ENCODE measurements at regions not wholly inside any gene's neighbourhood (a gene's known extent, or its start where the extent isn't known, plus 50 kb on each side); places are given as distances from the start of the nearest gene placed in this dataset.

- no peaks in the 10 kb centered on the region for H3K27me3 ChIP-seq (ENCODE audit: control insufficient read depth, insufficient read depth, low read length)
- no peak overlapping the region for H3K27ac ChIP-seq (ENCODE audit: low read depth, low read length)
- no peak overlapping the region for H3K9ac ChIP-seq (ENCODE audit: low read length)
- no peak overlapping the region for H3K4me3 ChIP-seq (ENCODE audit: low read length)
- H3K4me1 ChIP-seq (ENCODE audit: control insufficient read depth, insufficient read depth, low read length), result peaks cover 2% of the 10 kb centered on the region
- H3K36me3 ChIP-seq (ENCODE audit: control insufficient read depth, insufficient read depth, low read length), result no peaks in the 10 kb centered on the region
Observed at GRCh38 chr1:9419369-9420041, 119.8 kb upstream of the SLC25A33 start.

GRCh38 chr1:9420835-9421532 lies 118.3 kb upstream of the SLC25A33 start:
- no peak overlapping the region for H3K27ac ChIP-seq (ENCODE audit: low read depth, low read length)
- H3K9ac ChIP-seq (ENCODE audit: low read length), result no peak overlapping the region
- H3K27me3 ChIP-seq (ENCODE audit: control insufficient read depth, insufficient read depth, low read length), result no peaks in the 10 kb centered on the region
- H3K4me1 ChIP-seq (ENCODE audit: control insufficient read depth, insufficient read depth, low read length), result no peaks in the 10 kb centered on the region
- H3K4me3 ChIP-seq (ENCODE audit: low read length), result no peak overlapping the region
- H3K36me3 ChIP-seq (ENCODE audit: control insufficient read depth, insufficient read depth, low read length), result no peaks in the 10 kb centered on the region

GRCh38 chr1:9421533-9421873 lies 117.8 kb upstream of the SLC25A33 start:
- no peak overlapping the region for H3K4me3 ChIP-seq (ENCODE audit: low read length)
- no peaks in the 10 kb centered on the region for H3K36me3 ChIP-seq (ENCODE audit: control insufficient read depth, insufficient read depth, low read length)
- H3K27me3 ChIP-seq (ENCODE audit: control insufficient read depth, insufficient read depth, low read length), result no peaks in the 10 kb centered on the region
- H3K9ac ChIP-seq (ENCODE audit: low read length), result no peak overlapping the region
- no peaks in the 10 kb centered on the region for H3K4me1 ChIP-seq (ENCODE audit: control insufficient read depth, insufficient read depth, low read length)
- no peak overlapping the region for H3K27ac ChIP-seq (ENCODE audit: low read depth, low read length)

- Histone ChIP-seq H3K36me3 (ENCODE audit: control insufficient read depth, insufficient read depth, low read length) (no peaks in the 10 kb centered on the region), H3K4me3 (ENCODE audit: low read length) (no peak overlapping the region), H3K9ac (ENCODE audit: low read length) (no peak overlapping the region), H3K27ac (ENCODE audit: low read depth, low read length) (no peak overlapping the region), H3K27me3 (ENCODE audit: control insufficient read depth, insufficient read depth, low read length) (no peaks in the 10 kb centered on the region), H3K4me1 (ENCODE audit: control insufficient read depth, insufficient read depth, low read length) (no peaks in the 10 kb centered on the region)
Observed at GRCh38 chr1:9422321-9422720, 116.9 kb upstream of the SLC25A33 start.

- H3K36me3 ChIP-seq (ENCODE audit: control insufficient read depth, insufficient read depth, low read length), result no peaks in the 10 kb centered on the region
- H3K27me3 ChIP-seq (ENCODE audit: control insufficient read depth, insufficient read depth, low read length), result no peaks in the 10 kb centered on the region
- no peaks in the 10 kb centered on the region for H3K4me1 ChIP-seq (ENCODE audit: control insufficient read depth, insufficient read depth, low read length)
- H3K27ac ChIP-seq (ENCODE audit: low read depth, low read length), result no peak overlapping the region
- H3K4me3 ChIP-seq (ENCODE audit: low read length), result no peak overlapping the region
- H3K9ac ChIP-seq (ENCODE audit: low read length), result no peak overlapping the region
Observed at GRCh38 chr1:9422911-9423505, 116.3 kb upstream of the SLC25A33 start.

- Histone ChIP-seq H3K9ac (ENCODE audit: low read length) (no peak overlapping the region), H3K4me1 (ENCODE audit: control insufficient read depth, insufficient read depth, low read length) (peaks cover under 1% of the 10 kb centered on the region), H3K27me3 (ENCODE audit: control insufficient read depth, insufficient read depth, low read length) (no peaks in the 10 kb centered on the region), H3K4me3 (ENCODE audit: low read length) (no peak overlapping the region), H3K27ac (ENCODE audit: low read depth, low read length) (no peak overlapping the region), H3K36me3 (ENCODE audit: control insufficient read depth, insufficient read depth, low read length) (no peaks in the 10 kb centered on the region)
Observed at GRCh38 chr1:9424261-9424660, 115.0 kb upstream of the SLC25A33 start.

- Histone ChIP-seq H3K27ac (ENCODE audit: low read depth, low read length) (no peak overlapping the region), H3K36me3 (ENCODE audit: control insufficient read depth, insufficient read depth, low read length) (no peaks in the 10 kb centered on the region), H3K4me1 (ENCODE audit: control insufficient read depth, insufficient read depth, low read length) (peaks cover 4% of the 10 kb centered on the region), H3K9ac (ENCODE audit: low read length) (no peak overlapping the region), H3K4me3 (ENCODE audit: low read length) (no peak overlapping the region), H3K27me3 (ENCODE audit: control insufficient read depth, insufficient read depth, low read length) (no peaks in the 10 kb centered on the region)
Observed at GRCh38 chr1:9425859-9426258, 113.4 kb upstream of the SLC25A33 start.

GRCh38 chr1:9426291-9426711 lies 113.0 kb upstream of the SLC25A33 start:
- peaks cover 4% of the 10 kb centered on the region for H3K4me1 ChIP-seq (ENCODE audit: control insufficient read depth, insufficient read depth, low read length)
- no peak overlapping the region for H3K4me3 ChIP-seq (ENCODE audit: low read length)
- H3K36me3 ChIP-seq (ENCODE audit: control insufficient read depth, insufficient read depth, low read length), result no peaks in the 10 kb centered on the region
- H3K27me3 ChIP-seq (ENCODE audit: control insufficient read depth, insufficient read depth, low read length), result no peaks in the 10 kb centered on the region
- no peak overlapping the region for H3K27ac ChIP-seq (ENCODE audit: low read depth, low read length)
- no peak overlapping the region for H3K9ac ChIP-seq (ENCODE audit: low read length)

GRCh38 chr1:9427388-9427787 lies 111.9 kb upstream of the SLC25A33 start:
- Histone ChIP-seq H3K27me3 (ENCODE audit: control insufficient read depth, insufficient read depth, low read length) (no peaks in the 10 kb centered on the region), H3K4me3 (ENCODE audit: low read length) (no peak overlapping the region), H3K36me3 (ENCODE audit: control insufficient read depth, insufficient read depth, low read length) (no peaks in the 10 kb centered on the region), H3K4me1 (ENCODE audit: control insufficient read depth, insufficient read depth, low read length) (peaks cover 4% of the 10 kb centered on the region), H3K27ac (ENCODE audit: low read depth, low read length) (no peak overlapping the region), H3K9ac (ENCODE audit: low read length) (no peak overlapping the region)

GRCh38 chr1:9428601-9429341 lies 110.5 kb upstream of the SLC25A33 start:
- peaks cover 4% of the 10 kb centered on the region for H3K4me1 ChIP-seq (ENCODE audit: control insufficient read depth, insufficient read depth, low read length)
- H3K4me3 ChIP-seq (ENCODE audit: low read length), result peak overlapping the region; percentile 82
- H3K27ac ChIP-seq (ENCODE audit: low read depth, low read length), result peak overlapping the region; percentile 89
- H3K9ac ChIP-seq (ENCODE audit: low read length), result peak overlapping the region; percentile 25
- H3K27me3 ChIP-seq (ENCODE audit: control insufficient read depth, insufficient read depth, low read length), result no peaks in the 10 kb centered on the region
- no peaks in the 10 kb centered on the region for H3K36me3 ChIP-seq (ENCODE audit: control insufficient read depth, insufficient read depth, low read length)

GRCh38 chr1:9429342-9429711 lies 109.9 kb upstream of the SLC25A33 start:
- Histone ChIP-seq H3K27me3 (ENCODE audit: control insufficient read depth, insufficient read depth, low read length) (no peaks in the 10 kb centered on the region), H3K27ac (ENCODE audit: low read depth, low read length) (peak overlapping the region; percentile 89), H3K4me3 (ENCODE audit: low read length) (peak overlapping the region; percentile 82), H3K9ac (ENCODE audit: low read length) (peak overlapping the region; percentile 25), H3K36me3 (ENCODE audit: control insufficient read depth, insufficient read depth, low read length) (no peaks in the 10 kb centered on the region), H3K4me1 (ENCODE audit: control insufficient read depth, insufficient read depth, low read length) (peaks cover 4% of the 10 kb centered on the region)
